ENCODE measurements at regions not wholly inside any gene's neighbourhood (a gene's known extent, or its start where the extent isn't known, plus 50 kb on each side); places are given as distances from the start of the nearest gene placed in this dataset.
A peak's percentile ranks its signal among the peaks of the same experiment; 100 is the strongest.

GRCh38 chr1:199311478-199312262, 672.8 kb downstream of the PTPRC start:
- Mint-ChIP-seq H3K4me3 (no peak overlapping the region), H3K36me3 (no peaks in the 10 kb centered on the region), H3K27ac (no peak overlapping the region), H3K4me1 (peaks cover 8% of the 10 kb centered on the region), H3K9me3 (no peaks in the 10 kb centered on the region), H3K27me3 (peaks cover 25% of the 10 kb centered on the region)
- ATAC-seq, result no peak

GRCh38 chr1:199312626-199313025, 673.8 kb downstream of the PTPRC start:
- H3K27ac Mint-ChIP-seq, result no peak overlapping the region
- H3K4me3 Mint-ChIP-seq, result no peak overlapping the region
- no peaks in the 10 kb centered on the region for H3K36me3 Mint-ChIP-seq
- H3K9me3 Mint-ChIP-seq, result no peaks in the 10 kb centered on the region
- peaks cover 8% of the 10 kb centered on the region for H3K4me1 Mint-ChIP-seq
- H3K27me3 Mint-ChIP-seq, result peaks cover 25% of the 10 kb centered on the region
- ATAC-seq, result no peak

GRCh38 chr1:199313444-199313843, 674.6 kb downstream of the PTPRC start:
- no peaks in the 10 kb centered on the region for H3K9me3 Mint-ChIP-seq
- peaks cover 8% of the 10 kb centered on the region for H3K4me1 Mint-ChIP-seq
- no peak overlapping the region for H3K27ac Mint-ChIP-seq
- H3K27me3 Mint-ChIP-seq, result peaks cover 18% of the 10 kb centered on the region
- ATAC-seq, result no peak
- no peaks in the 10 kb centered on the region for H3K36me3 Mint-ChIP-seq
- no peak overlapping the region for H3K4me3 Mint-ChIP-seq

GRCh38 chr1:199319341-199319740, 680.5 kb downstream of the PTPRC start:
- no peaks in the 10 kb centered on the region for H3K36me3 Mint-ChIP-seq
- no peaks in the 10 kb centered on the region for H3K4me1 Mint-ChIP-seq
- ATAC-seq, result no peak
- no peak overlapping the region for H3K4me3 Mint-ChIP-seq
- peaks cover 2% of the 10 kb centered on the region for H3K9me3 Mint-ChIP-seq
- peaks cover 8% of the 10 kb centered on the region for H3K27me3 Mint-ChIP-seq
- H3K27ac Mint-ChIP-seq, result no peak overlapping the region

- Mint-ChIP-seq H3K4me3 (no peak overlapping the region), H3K9me3 (peaks cover 2% of the 10 kb centered on the region), H3K4me1 (peaks cover 8% of the 10 kb centered on the region), H3K27ac (no peak overlapping the region), H3K27me3 (peaks cover 18% of the 10 kb centered on the region), H3K36me3 (no peaks in the 10 kb centered on the region)
- no peak for ATAC-seq
These were observed 683.4 kb downstream of the PTPRC start for GRCh38 chr1:199322278-199322677.

GRCh38 chr1:199333180-199333579, 694.3 kb upstream of the NR5A2 start:
- no peak for ATAC-seq
- Mint-ChIP-seq H3K4me3 (no peak overlapping the region), H3K9me3 (no peaks in the 10 kb centered on the region), H3K27me3 (peaks cover 13% of the 10 kb centered on the region), H3K27ac (no peak overlapping the region), H3K4me1 (no peaks in the 10 kb centered on the region), H3K36me3 (no peaks in the 10 kb centered on the region)

- Mint-ChIP-seq H3K36me3 (no peaks in the 10 kb centered on the region), H3K9me3 (no peaks in the 10 kb centered on the region), H3K27me3 (peaks cover 13% of the 10 kb centered on the region), H3K27ac (no peak overlapping the region), H3K4me1 (no peaks in the 10 kb centered on the region), H3K4me3 (no peak overlapping the region)
- no peak for ATAC-seq
These were observed 692.0 kb upstream of the NR5A2 start for GRCh38 chr1:199335496-199335895.

GRCh38 chr1:199336745-199337640, 690.5 kb upstream of the NR5A2 start:
- H3K27ac Mint-ChIP-seq, result no peak overlapping the region
- peak; percentile 51 for ATAC-seq
- H3K36me3 Mint-ChIP-seq, result no peaks in the 10 kb centered on the region
- H3K9me3 Mint-ChIP-seq, result no peaks in the 10 kb centered on the region
- no peak overlapping the region for H3K4me3 Mint-ChIP-seq
- no peaks in the 10 kb centered on the region for H3K4me1 Mint-ChIP-seq
- H3K27me3 Mint-ChIP-seq, result peaks cover 13% of the 10 kb centered on the region

GRCh38 chr1:199338760-199339159, 688.8 kb upstream of the NR5A2 start:
- peaks cover 5% of the 10 kb centered on the region for H3K9me3 Mint-ChIP-seq
- ATAC-seq, result no peak
- H3K4me1 Mint-ChIP-seq, result no peaks in the 10 kb centered on the region
- peaks cover 13% of the 10 kb centered on the region for H3K27me3 Mint-ChIP-seq
- no peak overlapping the region for H3K27ac Mint-ChIP-seq
- H3K4me3 Mint-ChIP-seq, result no peak overlapping the region
- no peaks in the 10 kb centered on the region for H3K36me3 Mint-ChIP-seq

GRCh38 chr1:199352351-199352750, 675.2 kb upstream of the NR5A2 start:
- no peaks in the 10 kb centered on the region for H3K27me3 Mint-ChIP-seq
- peaks cover 19% of the 10 kb centered on the region for H3K9me3 Mint-ChIP-seq
- H3K27ac Mint-ChIP-seq, result no peak overlapping the region

GRCh38 chr1:199353906-199354305, 673.6 kb upstream of the NR5A2 start:
- Mint-ChIP-seq H3K9me3 (peaks cover 14% of the 10 kb centered on the region), H3K4me1 (no peaks in the 10 kb centered on the region), H3K4me3 (no peak overlapping the region), H3K27ac (no peak overlapping the region), H3K27me3 (no peaks in the 10 kb centered on the region), H3K36me3 (peaks cover 5% of the 10 kb centered on the region)
- ATAC-seq, result no peak

More at GRCh38 chr1:199352351-199352750, 675.2 kb upstream of the NR5A2 start:
- ATAC-seq, result no peak
- Mint-ChIP-seq H3K4me3 (no peak overlapping the region), H3K36me3 (peaks cover 5% of the 10 kb centered on the region), H3K4me1 (no peaks in the 10 kb centered on the region)

GRCh38 chr1:199356561-199356960, 670.9 kb upstream of the NR5A2 start:
- no peak overlapping the region for H3K4me3 Mint-ChIP-seq
- peaks cover 8% of the 10 kb centered on the region for H3K9me3 Mint-ChIP-seq
- no peak for ATAC-seq
- H3K36me3 Mint-ChIP-seq, result peaks cover 5% of the 10 kb centered on the region
- H3K4me1 Mint-ChIP-seq, result no peaks in the 10 kb centered on the region
- H3K27me3 Mint-ChIP-seq, result no peaks in the 10 kb centered on the region
- no peak overlapping the region for H3K27ac Mint-ChIP-seq

- H3K4me3 Mint-ChIP-seq, result no peak overlapping the region
- no peak for ATAC-seq
- H3K27ac Mint-ChIP-seq, result no peak overlapping the region
- H3K36me3 Mint-ChIP-seq, result peaks cover 5% of the 10 kb centered on the region
- H3K9me3 Mint-ChIP-seq, result peaks cover 8% of the 10 kb centered on the region
- no peaks in the 10 kb centered on the region for H3K4me1 Mint-ChIP-seq
- H3K27me3 Mint-ChIP-seq, result no peaks in the 10 kb centered on the region
These were observed 669.9 kb upstream of the NR5A2 start for GRCh38 chr1:199357599-199357998.

GRCh38 chr1:199362996-199363395, 664.5 kb upstream of the NR5A2 start:
- Mint-ChIP-seq H3K27ac (no peak overlapping the region), H3K36me3 (no peaks in the 10 kb centered on the region), H3K4me3 (no peak overlapping the region), H3K9me3 (no peaks in the 10 kb centered on the region), H3K27me3 (no peaks in the 10 kb centered on the region), H3K4me1 (no peaks in the 10 kb centered on the region)
- no peak for ATAC-seq

- Mint-ChIP-seq H3K36me3 (no peaks in the 10 kb centered on the region), H3K27me3 (no peaks in the 10 kb centered on the region), H3K4me3 (no peak overlapping the region), H3K9me3 (peaks cover 5% of the 10 kb centered on the region), H3K4me1 (no peaks in the 10 kb centered on the region), H3K27ac (no peak overlapping the region)
- no peak for ATAC-seq
These were observed 654.4 kb upstream of the NR5A2 start for GRCh38 chr1:199373139-199373538.

GRCh38 chr1:199377211-199377610, 650.3 kb upstream of the NR5A2 start:
- no peak for ATAC-seq
- no peak overlapping the region for H3K4me3 Mint-ChIP-seq
- no peaks in the 10 kb centered on the region for H3K36me3 Mint-ChIP-seq
- H3K27ac Mint-ChIP-seq, result no peak overlapping the region
- H3K27me3 Mint-ChIP-seq, result no peaks in the 10 kb centered on the region
- no peaks in the 10 kb centered on the region for H3K9me3 Mint-ChIP-seq
- no peaks in the 10 kb centered on the region for H3K4me1 Mint-ChIP-seq

All from stimulated activated memory B cell treated with anti-CD40 and anti-IgM and Interleukin-4, amounts not matched to agents 10 μg/mL and 1 μg/mL and 100 μg/mL, for 72 hours (primary cell).